ENCODE measurements at regions not wholly inside any gene's neighbourhood (a gene's known extent, or its start where the extent isn't known, plus 50 kb on each side); places are given as distances from the start of the nearest gene placed in this dataset.

DNA sequence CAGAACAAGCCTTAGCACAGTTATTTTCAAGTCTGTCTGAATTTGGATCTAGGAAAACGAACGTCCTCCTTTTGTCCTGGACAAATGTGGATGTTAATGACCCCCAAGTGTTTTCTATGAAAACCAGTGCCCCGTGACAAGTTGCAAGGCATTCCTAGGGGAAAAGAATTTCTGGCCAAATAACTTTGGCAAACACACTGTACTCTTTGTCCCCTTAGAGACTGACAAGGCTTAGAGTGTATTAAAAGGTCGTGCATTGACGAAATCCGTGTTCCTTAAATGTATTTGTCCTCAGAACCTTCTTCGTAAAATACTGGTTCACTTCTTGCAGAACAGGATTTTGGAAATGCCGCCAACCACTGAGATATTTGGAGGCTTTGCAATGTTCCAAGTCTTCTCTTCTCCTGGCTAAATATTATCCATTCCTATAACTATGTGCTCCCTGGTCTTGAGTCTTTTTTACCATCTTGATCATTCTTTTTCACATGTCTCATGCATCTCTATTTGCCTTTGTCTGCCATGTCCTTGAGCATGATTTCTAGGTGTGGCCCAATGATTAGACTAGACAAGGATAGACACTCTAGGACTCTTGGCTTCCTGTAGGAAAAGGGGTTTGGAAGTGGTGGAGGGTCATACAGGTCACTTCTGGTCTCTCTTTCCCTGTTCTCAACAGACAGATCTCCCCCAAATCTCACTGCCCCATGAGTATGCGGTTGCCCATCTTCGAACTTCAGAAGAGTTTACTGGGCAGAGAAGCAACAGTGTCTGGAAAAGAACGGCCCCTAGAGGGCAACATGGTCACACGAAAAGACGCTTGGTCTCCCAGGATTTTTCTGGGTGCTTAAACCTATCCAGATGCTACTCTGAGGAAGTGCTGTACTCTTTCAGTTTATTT is 117.5 kb downstream of the EDEM1 start:
- peak; percentile 50 for DNase-seq (ENCODE audit: low spot score)

- DNase-seq (ENCODE audit: low spot score) = no peak
These were observed 118.1 kb downstream of the EDEM1 start for GRCh38 chr3:5305684-5305989.

- DNase-seq (ENCODE audit: low spot score) = no peak
These were observed 121.7 kb downstream of the EDEM1 start for GRCh38 chr3:5309171-5309570.

DNA sequence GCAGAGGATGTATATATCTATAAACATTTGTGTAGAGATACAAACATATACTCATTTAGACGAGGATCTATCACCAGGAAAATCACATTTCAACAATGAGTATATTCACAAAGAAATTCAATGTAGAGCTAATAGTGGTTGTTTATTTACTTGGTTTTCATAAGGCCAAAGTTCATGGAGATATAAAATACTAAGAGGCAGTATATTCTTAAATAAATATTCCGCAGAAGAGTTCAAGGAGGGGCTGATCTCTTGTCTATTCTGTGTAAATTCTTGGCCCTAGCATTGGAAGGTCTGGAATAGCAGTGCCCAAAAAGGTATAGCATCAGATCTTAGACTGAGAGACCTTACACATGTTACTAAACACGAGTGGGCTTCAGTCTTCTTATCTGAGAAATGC is 122.1 kb downstream of the EDEM1 start:
- no peak for DNase-seq (ENCODE audit: low spot score)

DNA sequence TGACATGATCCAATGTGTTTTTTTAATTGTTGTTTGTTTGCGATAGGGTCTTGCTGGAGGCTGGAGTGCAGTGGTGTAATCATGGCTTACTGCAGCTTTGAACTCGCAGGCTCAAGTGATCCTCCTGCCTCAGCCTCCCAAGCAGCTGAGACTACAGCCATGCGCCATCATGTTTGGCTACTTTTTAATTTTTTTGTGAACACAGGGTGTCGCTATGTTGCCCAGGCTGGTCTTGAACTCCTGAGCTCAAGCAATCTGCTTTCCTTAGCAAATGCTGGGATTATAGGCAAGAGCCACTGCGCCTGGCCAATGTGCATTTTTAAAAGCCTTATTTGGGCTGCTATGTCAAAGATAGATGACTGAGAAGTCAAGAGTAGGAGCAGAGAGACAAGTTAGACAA is 123.0 kb downstream of the EDEM1 start:
- no peak for DNase-seq (ENCODE audit: low spot score)

DNA sequence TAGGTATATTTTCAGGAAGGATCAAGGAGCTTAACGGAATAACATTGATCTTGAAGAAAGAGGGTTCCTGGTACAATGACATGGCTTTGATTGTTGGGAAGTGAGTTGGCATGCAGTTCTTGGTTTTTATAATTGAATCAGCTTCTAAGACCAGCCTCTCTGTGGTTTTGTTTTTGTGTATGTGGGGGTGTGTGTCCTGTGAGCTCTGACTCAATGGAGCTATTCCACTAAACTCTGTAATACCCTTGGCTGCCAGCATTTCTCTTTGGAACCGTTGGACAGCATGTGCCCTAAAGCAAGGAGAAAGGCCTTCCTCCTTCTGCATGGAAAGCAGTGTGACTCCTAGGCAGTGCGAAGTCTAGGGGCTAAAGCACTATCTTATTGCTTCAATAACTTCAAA is 124.8 kb downstream of the EDEM1 start:
- DNase-seq (ENCODE audit: low spot score) = no peak

DNA sequence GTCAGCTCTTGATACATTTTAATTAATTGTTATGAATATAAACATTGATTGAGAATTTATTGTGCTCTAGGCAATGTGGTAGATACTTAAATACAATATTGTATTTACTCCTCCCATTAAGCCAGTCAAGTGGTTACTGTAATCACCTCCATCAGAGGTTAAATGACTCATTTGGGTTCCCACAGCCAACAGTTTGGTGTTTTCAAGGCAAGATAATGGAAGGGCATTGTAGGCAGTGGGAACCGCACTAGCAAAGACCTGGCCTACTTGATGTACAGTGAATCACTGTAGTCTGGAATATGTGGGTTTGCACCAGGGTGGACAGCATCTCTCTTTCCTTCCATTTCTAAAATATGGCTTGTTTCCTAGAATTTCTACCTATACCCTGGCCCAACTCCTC is 127.4 kb downstream of the EDEM1 start:
- no peak for DNase-seq (ENCODE audit: low spot score)

- no peak for DNase-seq (ENCODE audit: low spot score)
These were observed 130.1 kb downstream of the EDEM1 start for GRCh38 chr3:5317557-5317956.

DNA sequence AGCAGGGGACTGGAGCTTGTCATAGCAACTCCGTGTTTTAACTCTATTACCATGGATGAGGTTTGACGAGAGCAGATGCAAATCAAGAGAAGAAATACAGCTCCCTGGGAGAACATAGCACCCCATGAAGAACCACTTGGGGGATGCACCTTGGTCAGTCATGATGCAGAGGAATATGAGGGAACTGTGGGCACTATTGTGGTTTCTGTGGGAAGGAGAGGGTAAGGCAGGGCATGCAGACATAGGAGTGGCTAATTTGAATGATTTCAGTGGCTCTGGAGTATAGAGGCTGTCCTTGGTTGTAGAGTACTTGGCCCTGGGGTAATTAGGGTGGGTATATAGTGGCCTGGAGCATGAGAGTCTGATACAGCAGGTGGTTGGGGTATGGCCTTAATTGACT is 131.9 kb downstream of the EDEM1 start:
- no peak for DNase-seq (ENCODE audit: low spot score)

DNA sequence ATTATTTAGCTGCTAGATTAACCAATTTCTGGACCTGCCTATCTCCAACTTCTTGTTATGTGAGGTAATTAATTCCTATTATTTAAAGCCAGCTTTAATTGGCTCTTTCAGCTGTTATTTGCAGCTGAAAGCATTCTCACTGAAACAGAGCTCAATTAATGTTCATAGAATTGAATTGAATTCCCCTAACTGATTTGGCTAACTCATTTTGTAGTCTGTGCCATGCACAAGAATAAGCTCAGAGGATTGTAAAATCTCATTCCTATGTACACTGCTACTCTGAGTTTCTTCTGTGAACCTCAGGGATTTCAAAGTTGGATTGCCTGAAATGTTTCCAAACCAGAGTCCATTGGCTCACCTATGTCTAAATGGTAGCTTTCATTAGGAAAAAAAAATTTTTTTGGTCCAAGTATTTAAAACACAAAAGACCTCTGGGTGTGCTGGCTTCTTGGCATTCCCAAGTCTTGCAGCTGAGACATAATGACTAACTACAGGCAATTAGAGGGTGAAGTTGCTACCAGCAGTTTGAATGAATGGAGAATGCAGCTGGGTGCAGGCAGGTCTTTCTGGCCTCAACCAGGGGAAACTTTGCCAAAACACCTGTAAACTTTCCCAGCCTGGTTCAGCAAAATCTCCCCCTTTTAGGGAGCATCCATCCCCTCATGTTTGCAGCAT is 134.3 kb downstream of the EDEM1 start:
- DNase-seq (ENCODE audit: low spot score) = no peak

- no peak for DNase-seq (ENCODE audit: low spot score)
These were observed 137.3 kb downstream of the EDEM1 start for GRCh38 chr3:5324780-5325179.

DNA sequence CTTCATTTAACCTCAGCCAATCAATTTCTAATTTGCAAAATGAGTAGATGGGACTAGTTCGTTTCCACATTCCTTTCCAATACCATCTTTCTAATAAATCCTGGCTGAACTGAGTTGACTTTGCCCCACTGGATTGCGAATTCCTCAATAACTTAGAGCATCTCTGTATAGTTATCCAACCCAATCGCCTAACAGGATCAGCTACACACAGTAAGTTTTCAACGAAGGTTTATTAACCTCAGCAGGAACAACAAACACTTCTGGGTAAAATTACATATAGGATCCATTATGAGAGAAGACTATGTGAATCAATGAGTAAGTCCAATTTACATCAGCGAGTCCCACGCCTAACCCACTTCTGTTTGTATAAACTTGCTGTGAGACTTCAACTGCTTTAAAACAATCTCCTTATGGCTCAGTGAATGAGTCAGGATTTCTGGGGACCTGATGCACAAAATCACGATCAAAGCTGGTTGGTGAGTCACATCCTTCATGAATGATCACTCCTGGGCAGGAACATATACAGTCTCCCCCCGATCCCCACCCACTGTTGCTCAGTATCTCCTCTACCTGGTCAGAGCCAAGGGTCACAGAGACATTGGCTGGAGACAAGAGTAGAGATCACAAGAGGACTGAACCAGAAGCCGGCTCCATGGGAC is 142.8 kb downstream of the EDEM1 start:
- no peak for DNase-seq (ENCODE audit: low spot score)

GRCh38 chr3:5331567-5332269 is 144.2 kb downstream of the EDEM1 start:
- DNase-seq (ENCODE audit: low spot score) = no peak

GRCh38 chr3:5332270-5332956 is 144.9 kb downstream of the EDEM1 start:
- DNase-seq (ENCODE audit: low spot score) = no peak

DNA sequence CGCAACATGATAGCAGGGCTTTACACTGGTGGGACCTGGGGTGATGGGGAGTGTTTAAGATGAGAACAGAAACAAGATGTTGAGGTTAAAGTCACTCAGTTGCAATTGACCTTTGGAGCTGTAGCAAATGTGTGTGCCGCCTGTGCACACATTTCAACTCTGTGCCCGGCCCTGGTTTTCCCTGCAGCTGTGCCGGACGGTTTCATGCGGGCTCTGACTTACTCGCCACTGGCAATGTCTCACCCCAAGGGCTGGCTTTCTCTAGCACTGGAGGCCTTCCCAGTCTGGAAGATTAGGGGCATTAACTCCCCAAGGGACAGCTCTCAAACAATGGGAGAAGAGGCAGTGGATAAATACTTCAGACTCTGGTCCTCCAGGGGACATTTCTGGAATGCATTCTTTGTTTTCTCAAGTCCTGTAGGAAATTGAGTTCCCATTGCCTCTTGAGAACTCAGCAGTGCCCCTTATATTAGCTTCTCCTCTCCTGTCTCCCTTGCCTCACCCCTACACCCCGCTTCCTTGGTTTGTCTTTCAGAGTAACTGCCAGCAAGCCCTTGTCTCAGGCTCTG is 152.5 kb downstream of the EDEM1 start:
- DNase-seq (ENCODE audit: low spot score) = no peak

GRCh38 chr3:5341610-5342009 is 154.1 kb downstream of the EDEM1 start:
- no peak for DNase-seq (ENCODE audit: low spot score)

DNA sequence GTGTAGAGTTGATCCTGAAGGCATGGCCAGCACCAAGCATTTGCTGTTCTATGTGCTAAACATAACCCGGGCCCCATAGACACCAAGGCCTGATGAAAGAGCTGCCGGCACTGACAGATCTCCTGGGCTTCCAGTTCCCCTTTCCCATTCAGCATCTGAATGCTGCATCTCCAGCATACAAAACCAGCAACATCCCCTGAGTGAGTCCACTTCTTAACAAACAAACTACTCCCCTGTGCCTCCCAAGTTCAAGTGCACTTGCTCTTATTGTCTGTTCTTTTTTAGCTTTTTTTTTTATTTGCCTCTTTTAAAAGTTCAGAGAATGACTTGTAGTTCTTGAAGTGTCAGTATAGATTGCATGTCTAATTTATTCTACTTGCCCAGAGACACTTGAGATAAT is 156.0 kb downstream of the EDEM1 start:
- no peak for DNase-seq (ENCODE audit: low spot score)

DNA sequence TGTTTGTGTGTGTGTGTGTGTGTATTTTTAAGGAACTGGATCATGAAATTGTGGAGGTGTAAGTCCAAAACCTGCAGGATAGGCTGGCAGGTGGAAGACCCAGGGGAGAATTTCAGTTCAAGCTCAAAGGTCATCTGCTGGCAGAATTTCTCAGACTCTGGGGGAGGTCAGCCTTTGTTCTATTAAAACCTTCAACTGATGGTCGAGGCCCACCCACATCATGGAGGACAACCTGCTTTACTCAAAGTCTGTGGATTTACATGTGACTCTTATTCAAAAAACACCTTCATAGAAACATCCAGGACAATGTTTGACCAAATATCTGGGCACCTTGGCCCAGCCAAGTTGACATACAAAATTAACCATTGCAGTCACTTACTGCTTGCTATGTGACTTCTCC is 157.2 kb downstream of the EDEM1 start:
- DNase-seq (ENCODE audit: low spot score) = no peak

DNA sequence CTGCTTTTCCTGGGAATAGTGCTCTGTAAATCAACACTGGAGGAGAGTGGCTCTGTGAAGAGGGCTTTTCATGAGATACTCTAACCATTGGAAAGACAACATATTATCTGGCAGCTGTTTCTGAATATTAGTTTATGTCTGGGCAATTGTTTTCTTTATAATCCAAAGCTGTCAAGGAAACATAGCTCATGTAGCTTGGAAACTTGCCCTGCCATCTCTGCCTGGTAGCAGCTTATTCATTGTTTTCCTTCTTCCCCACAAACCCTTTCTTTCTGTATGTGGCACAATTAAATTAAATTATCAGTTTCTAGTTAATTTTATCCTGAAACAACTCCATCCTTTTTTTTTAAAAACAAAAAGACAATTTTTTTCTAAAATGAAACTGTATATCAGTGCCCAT is 160.0 kb downstream of the EDEM1 start:
- no peak for DNase-seq (ENCODE audit: low spot score)

DNA sequence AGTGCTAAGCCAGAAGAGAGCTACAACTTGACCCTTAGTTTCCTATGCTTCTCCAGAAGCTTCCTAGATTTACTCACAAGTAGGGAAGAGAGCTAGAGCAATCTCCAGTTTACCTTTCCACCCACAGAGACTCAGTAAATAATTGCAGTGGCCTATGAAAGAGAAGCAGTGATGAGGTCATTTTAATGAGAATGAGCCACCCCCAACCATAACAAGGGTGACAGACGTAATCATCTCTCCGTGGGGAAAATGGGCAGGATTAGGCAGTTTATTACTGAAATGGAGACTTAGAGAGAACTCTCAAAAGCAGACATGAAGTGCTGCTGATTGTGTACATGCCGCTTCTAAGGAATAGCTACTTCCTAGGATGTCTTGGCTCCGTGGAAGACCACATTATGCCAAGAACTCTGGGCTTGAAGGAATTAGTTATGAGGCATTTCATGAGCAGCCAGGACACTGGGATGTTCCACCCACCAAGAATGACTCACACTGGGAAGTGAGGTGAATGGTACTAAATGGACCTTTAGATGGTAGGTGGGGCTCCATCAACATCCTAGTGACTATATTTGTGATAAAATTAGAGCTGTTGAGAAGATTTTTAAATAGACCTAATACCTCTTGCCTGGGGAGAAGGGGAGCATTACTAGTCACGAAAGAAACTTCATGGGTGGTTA is 160.9 kb downstream of the EDEM1 start:
- no peak for DNase-seq (ENCODE audit: low spot score)

DNA sequence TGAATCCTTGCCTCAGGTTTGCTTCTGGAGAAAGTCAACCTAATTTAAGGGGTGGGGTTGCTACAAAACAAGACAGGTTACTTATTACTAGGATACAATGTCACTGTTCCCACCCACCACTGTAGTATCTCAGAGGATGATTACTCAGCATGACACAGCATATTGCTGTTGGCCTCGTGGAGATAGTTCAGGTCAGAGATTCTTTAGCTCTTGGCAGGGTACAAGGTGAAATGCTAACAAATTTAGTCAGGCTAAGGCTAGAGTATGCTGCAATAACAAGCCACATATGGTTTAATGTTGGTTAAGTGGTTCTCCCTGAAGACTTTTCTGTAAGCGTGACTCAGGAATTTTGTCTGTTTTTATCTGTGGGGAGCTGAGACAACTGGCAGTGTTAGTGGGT is 161.8 kb downstream of the EDEM1 start:
- DNase-seq (ENCODE audit: low spot score) = no peak
